Right renal cortex interstitium (tissue), 3 donors: ENCODE measurements at regions not wholly inside any gene's neighbourhood (a gene's known extent, or its start where the extent isn't known, plus 50 kb on each side); places are given as distances from the start of the nearest gene placed in this dataset.
"Not testable (repeated sequence)": the region's sequence is repeated elsewhere in the genome, so short reads cannot be mapped to it uniquely, and the experiment has no call there.

Source experiments
- DNase-seq, 3 donors: peaks; one replicate each; pipeline ENCODE4 v3.0.0-alpha.2; 2013; ENCODE audit warnings: low read depth in 3 of 3, low spot score in 2 of 3

GRCh38 chr5:85972539-85972938, 645.2 kb upstream of the COX7C start:
- DNase-seq: no peak

- no peak for DNase-seq
These were observed 632.6 kb upstream of the COX7C start for GRCh38 chr5:85985167-85985566.

GRCh38 chr5:85990998-85991397, 626.7 kb upstream of the COX7C start:
- no peak for DNase-seq

- not testable (repeated sequence) for DNase-seq
These were observed 623.1 kb upstream of the COX7C start for GRCh38 chr5:85994653-85995052.

GRCh38 chr5:85998656-85999055, 619.1 kb upstream of the COX7C start:
- DNase-seq: no peak

GRCh38 chr5:86008293-86008692, 609.4 kb upstream of the COX7C start:
- no peak for DNase-seq

GRCh38 chr5:86008704-86009103, 609.0 kb upstream of the COX7C start:
- no peak for DNase-seq

- DNase-seq: no peak
These were observed 605.8 kb upstream of the COX7C start for GRCh38 chr5:86011937-86012336.

- DNase-seq: no peak
These were observed 588.4 kb upstream of the COX7C start for GRCh38 chr5:86029308-86029707.

GRCh38 chr5:86030753-86031152, 587.0 kb upstream of the COX7C start:
- no peak for DNase-seq

GRCh38 chr5:86038566-86038965, 579.2 kb upstream of the COX7C start:
- DNase-seq: no peak

- DNase-seq: no peak
These were observed 578.4 kb upstream of the COX7C start for GRCh38 chr5:86039351-86039750.

GRCh38 chr5:86070719-86071118, 547.0 kb upstream of the COX7C start:
- no peak for DNase-seq

GRCh38 chr5:86074297-86074696, 543.4 kb upstream of the COX7C start:
- no peak for DNase-seq

GRCh38 chr5:86075139-86075538, 542.6 kb upstream of the COX7C start:
- no peak for DNase-seq

GRCh38 chr5:86095092-86095491, 522.6 kb upstream of the COX7C start:
- no peak for DNase-seq

- DNase-seq: no peak
These were observed 515.8 kb upstream of the COX7C start for GRCh38 chr5:86101966-86102365.

- no peak for DNase-seq
These were observed 508.9 kb upstream of the COX7C start for GRCh38 chr5:86108825-86109224.

GRCh38 chr5:86112249-86112648, 505.5 kb upstream of the COX7C start:
- DNase-seq: no peak

GRCh38 chr5:86115164-86115563, 502.6 kb upstream of the COX7C start:
- DNase-seq: no peak

GRCh38 chr5:86118542-86118941, 499.2 kb upstream of the COX7C start:
- DNase-seq: no peak

GRCh38 chr5:86124333-86124732, 493.4 kb upstream of the COX7C start:
- DNase-seq: no peak

GRCh38 chr5:86125731-86126601, 491.8 kb upstream of the COX7C start:
- no peak for DNase-seq
